ENCODE measurements at regions not wholly inside any gene's neighbourhood (a gene's known extent, or its start where the extent isn't known, plus 50 kb on each side); places are given as distances from the start of the nearest gene placed in this dataset.
A peak's percentile ranks its signal among the peaks of the same experiment; 100 is the strongest.
"Not testable (repeated sequence)": the region's sequence is repeated elsewhere in the genome, so short reads cannot be mapped to it uniquely, and the experiment has no call there.

DNA sequence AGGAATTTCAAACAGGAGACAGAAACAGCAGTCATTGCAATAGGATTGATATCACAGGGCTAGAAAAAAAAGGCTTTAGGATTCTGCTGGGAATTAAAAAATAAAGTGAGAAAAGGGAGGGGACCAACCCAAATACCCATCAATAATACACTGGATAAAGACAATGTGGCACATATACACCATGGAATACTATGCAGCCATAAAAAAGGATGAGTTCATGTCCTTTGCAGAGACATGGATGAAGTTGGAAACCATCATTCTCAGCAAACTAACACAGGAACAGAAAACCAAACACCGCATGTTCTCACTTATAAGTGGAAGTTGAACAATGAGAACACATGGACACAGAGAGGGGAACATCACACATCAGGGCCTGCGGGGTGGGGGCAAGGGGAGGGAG is 86.9 kb upstream of the ODAD2 start:
- H3K27me3 ChIP-seq (ENCODE audit: control insufficient read depth in 2 of 2, insufficient read depth in 2 of 2, low read length in 2 of 2); DNase-seq; H3K9me3 ChIP-seq (ENCODE audit: control insufficient read depth in 2 of 3, low read length in 3 of 3); H3K4me1 ChIP-seq (ENCODE audit: control insufficient read depth in 2 of 2, insufficient read depth in 2 of 2, low read length in 2 of 2); H3K4me1 Mint-ChIP-seq; ATAC-seq; H3K4me3 Mint-ChIP-seq; intact Hi-C loops (cut with micrococcal nuclease); H3K4me3 ChIP-seq (ENCODE audit: low read length); POLR2A ChIA-PET; H3K27me3 Mint-ChIP-seq; H3K27ac ChIP-seq (ENCODE audit: low read depth, low read length): not testable (repeated sequence)
- H3K27ac Mint-ChIP-seq: peak overlapping the region in 1 of 9 donors; percentile 4
- H3K36me3 ChIP-seq (ENCODE audit: control insufficient read depth in 2 of 3, insufficient read depth in 3 of 3, low read length in 3 of 3): peaks cover 0 to 52% (median 3%) of the 10 kb centered on the region in 3 experiments
- CTCF ChIA-PET: interaction anchor here (0.5 kb wide), 1 partner anchor 355 kb away, joined by 3 read pairs; no protein-coding TSS in a partner anchor
- H3K36me3 Mint-ChIP-seq: peaks cover 23 to 84% (median 62%) of the 10 kb centered on the region in 5 donors
- peaks cover 0 to 13% (median 2%) of the 10 kb centered on the region in 11 donors for H3K9me3 Mint-ChIP-seq

DNA sequence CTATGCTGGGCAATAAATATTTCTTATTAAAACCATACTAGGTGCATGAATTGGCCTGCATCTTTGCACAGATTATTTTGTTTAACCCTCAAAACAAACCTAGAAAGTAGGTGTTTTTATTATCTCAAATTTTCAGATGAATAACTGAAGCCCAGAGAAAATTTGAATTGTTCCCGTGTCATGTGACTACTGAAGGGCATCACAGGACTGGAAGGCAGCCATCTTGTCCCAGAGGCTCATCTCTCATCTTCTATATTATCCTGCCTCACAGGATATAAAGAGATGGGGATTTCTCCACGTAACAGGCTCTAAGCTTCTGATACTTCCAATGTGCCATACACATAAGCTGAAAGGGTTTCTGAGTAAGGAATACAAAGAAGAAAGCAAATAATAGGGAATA is 84.0 kb upstream of the ODAD2 start:
- intact Hi-C loops (cut with micrococcal nuclease): no loop called here
- no peak for ATAC-seq

DNA sequence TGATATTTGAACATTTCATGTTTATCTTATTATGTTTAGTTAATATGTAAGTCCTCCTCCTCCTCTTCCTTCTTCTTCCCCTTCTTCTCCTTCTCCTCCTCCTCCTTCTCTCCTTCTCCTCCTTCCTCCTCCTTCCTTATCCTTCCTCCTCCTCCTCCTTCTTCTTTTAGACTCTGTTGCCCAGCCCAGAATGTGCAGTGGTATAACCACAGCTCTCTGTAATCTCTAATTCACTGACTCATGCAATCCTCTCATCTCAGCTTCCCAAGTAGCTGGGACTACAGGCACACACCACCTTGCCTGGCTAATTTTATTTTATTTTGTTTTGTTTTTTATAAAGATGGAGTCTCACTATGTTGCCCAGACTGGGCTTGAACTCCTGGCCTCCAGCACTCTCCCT is 83.4 kb upstream of the ODAD2 start:
- H3K27ac ChIP-seq (ENCODE audit: low read depth, low read length): no peak overlapping the region
- H3K9me3 ChIP-seq (ENCODE audit: control insufficient read depth in 2 of 3, low read length in 3 of 3): no peaks in the 10 kb centered on the region
- H3K27me3 ChIP-seq (ENCODE audit: control insufficient read depth in 2 of 2, insufficient read depth in 2 of 2, low read length in 2 of 2): no peaks in the 10 kb centered on the region
- Mint-ChIP-seq H3K4me1 (peaks cover 0 to 9% (median 0%) of the 10 kb centered on the region in 7 donors), H3K9me3 (peaks cover 0 to 6% (median 0%) of the 10 kb centered on the region in 11 donors), H3K27ac (peak overlapping the region in 2 of 9 donors; percentile 43 to 76), H3K27me3 (no peaks in the 10 kb centered on the region), H3K36me3 (peaks cover 14 to 70% (median 52%) of the 10 kb centered on the region in 5 donors), H3K4me3 (no peak overlapping the region)
- no peak overlapping the region for H3K4me3 ChIP-seq (ENCODE audit: low read length)
- intact Hi-C loops (cut with micrococcal nuclease): no loop called here
- peaks cover 0 to 27% (median 0%) of the 10 kb centered on the region in 3 experiments for H3K36me3 ChIP-seq (ENCODE audit: control insufficient read depth in 2 of 3, insufficient read depth in 3 of 3, low read length in 3 of 3)
- CTCF ChIA-PET: no interaction called here
- ATAC-seq (no peak), DNase-seq (no peak)
- H3K4me1 ChIP-seq (ENCODE audit: control insufficient read depth in 2 of 2, insufficient read depth in 2 of 2, low read length in 2 of 2): no peaks in the 10 kb centered on the region
- POLR2A ChIA-PET: no interaction called here

More for the DNA sequence above, 84.0 kb upstream of the ODAD2 start:
- no peak overlapping the region for H3K4me3 ChIP-seq (ENCODE audit: low read length)
- POLR2A ChIA-PET: no interaction called here
- no peaks in the 10 kb centered on the region for H3K4me1 ChIP-seq (ENCODE audit: control insufficient read depth in 2 of 2, insufficient read depth in 2 of 2, low read length in 2 of 2)
- Mint-ChIP-seq H3K27ac (no peak overlapping the region), H3K36me3 (peaks cover 18 to 76% (median 58%) of the 10 kb centered on the region in 5 donors), H3K27me3 (no peaks in the 10 kb centered on the region), H3K4me1 (peaks cover 0 to 9% (median 0%) of the 10 kb centered on the region in 7 donors), H3K4me3 (no peak overlapping the region), H3K9me3 (peaks cover 0 to 8% (median 0%) of the 10 kb centered on the region in 11 donors)
- no peak for DNase-seq
- H3K27ac ChIP-seq (ENCODE audit: low read depth, low read length): no peak overlapping the region
- no peaks in the 10 kb centered on the region for H3K9me3 ChIP-seq (ENCODE audit: control insufficient read depth in 2 of 3, low read length in 3 of 3)
- CTCF ChIA-PET: no interaction called here
- no peaks in the 10 kb centered on the region for H3K27me3 ChIP-seq (ENCODE audit: control insufficient read depth in 2 of 2, insufficient read depth in 2 of 2, low read length in 2 of 2)
- H3K36me3 ChIP-seq (ENCODE audit: control insufficient read depth in 2 of 3, insufficient read depth in 3 of 3, low read length in 3 of 3): peaks cover 0 to 29% (median 0%) of the 10 kb centered on the region in 3 experiments

DNA sequence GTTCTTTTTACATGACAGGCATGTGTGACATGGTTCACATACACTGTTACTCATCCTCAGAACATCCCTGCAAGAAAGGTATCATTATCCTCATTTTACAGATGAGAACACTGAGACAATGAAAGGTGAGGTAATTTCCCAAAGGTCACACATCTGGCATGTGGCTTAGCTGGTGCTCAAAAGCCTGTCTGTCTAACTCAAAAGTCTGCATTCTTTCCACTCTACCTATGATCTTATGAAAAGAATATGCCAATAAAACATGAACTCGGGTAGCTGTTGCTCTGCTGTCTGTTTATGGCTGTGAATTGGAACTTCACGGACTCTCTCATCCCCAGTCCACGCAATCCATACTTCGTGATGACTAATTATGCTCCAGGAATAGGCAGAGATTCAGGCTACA is 79.0 kb upstream of the ODAD2 start:
- H3K4me3 ChIP-seq (ENCODE audit: low read length): no peak overlapping the region
- H3K4me1 Mint-ChIP-seq: no peaks in the 10 kb centered on the region
- CTCF ChIA-PET: no interaction called here
- peaks cover 0 to 3% (median 0%) of the 10 kb centered on the region in 11 donors for H3K9me3 Mint-ChIP-seq
- H3K27ac Mint-ChIP-seq: no peak overlapping the region
- H3K27me3 Mint-ChIP-seq: no peaks in the 10 kb centered on the region
- no peak for DNase-seq
- no peaks in the 10 kb centered on the region for H3K4me1 ChIP-seq (ENCODE audit: control insufficient read depth in 2 of 2, insufficient read depth in 2 of 2, low read length in 2 of 2)
- POLR2A ChIA-PET: interaction anchor here (0.5 kb wide), 1 partner anchor 14 kb away, joined by 5 read pairs; no protein-coding TSS in a partner anchor
- H3K36me3 ChIP-seq (ENCODE audit: control insufficient read depth in 2 of 3, insufficient read depth in 3 of 3, low read length in 3 of 3): peaks cover 0 to 26% (median 0%) of the 10 kb centered on the region in 3 experiments
- H3K9me3 ChIP-seq (ENCODE audit: control insufficient read depth in 2 of 3, low read length in 3 of 3): no peaks in the 10 kb centered on the region
- H3K4me3 Mint-ChIP-seq: no peak overlapping the region
- H3K36me3 Mint-ChIP-seq: peaks cover 0 to 34% (median 14%) of the 10 kb centered on the region in 5 donors
- H3K27ac ChIP-seq (ENCODE audit: low read depth, low read length): no peak overlapping the region
- intact Hi-C loops (cut with micrococcal nuclease): no loop called here
- H3K27me3 ChIP-seq (ENCODE audit: control insufficient read depth in 2 of 2, insufficient read depth in 2 of 2, low read length in 2 of 2): no peaks in the 10 kb centered on the region
- ATAC-seq: no peak

DNA sequence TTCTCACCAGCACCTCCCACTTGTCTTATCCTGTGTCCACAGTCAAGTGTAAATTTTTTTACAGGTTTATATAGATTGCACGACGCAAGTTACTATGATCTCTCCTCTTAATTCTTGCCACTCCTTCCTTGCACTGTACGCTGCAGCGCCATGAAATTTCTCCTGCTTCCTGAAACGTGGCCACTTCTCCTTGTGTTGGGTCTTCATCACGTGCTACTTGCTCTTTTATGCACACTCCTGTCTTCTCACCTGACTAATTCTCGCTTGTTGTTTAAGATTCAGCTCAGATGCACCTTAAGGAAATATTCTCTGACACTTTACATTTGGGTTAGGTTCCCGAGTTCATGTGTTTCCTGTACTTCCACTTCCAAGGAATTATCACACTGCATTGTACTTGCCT is 76.5 kb upstream of the ODAD2 start:
- ChIA-PET POLR2A (no interaction called here), CTCF (no interaction called here)
- H3K27me3 Mint-ChIP-seq: no peaks in the 10 kb centered on the region
- no peak for DNase-seq
- Histone ChIP-seq H3K4me1 (ENCODE audit: control insufficient read depth in 2 of 2, insufficient read depth in 2 of 2, low read length in 2 of 2) (no peaks in the 10 kb centered on the region), H3K4me3 (ENCODE audit: low read length) (no peak overlapping the region), H3K27ac (ENCODE audit: low read depth, low read length) (no peak overlapping the region), H3K27me3 (ENCODE audit: control insufficient read depth in 2 of 2, insufficient read depth in 2 of 2, low read length in 2 of 2) (no peaks in the 10 kb centered on the region), H3K36me3 (ENCODE audit: control insufficient read depth in 2 of 3, insufficient read depth in 3 of 3, low read length in 3 of 3) (peaks cover 0 to 37% (median 0%) of the 10 kb centered on the region in 3 experiments), H3K9me3 (ENCODE audit: control insufficient read depth in 2 of 3, low read length in 3 of 3) (no peaks in the 10 kb centered on the region)
- no peaks in the 10 kb centered on the region for H3K4me1 Mint-ChIP-seq
- intact Hi-C loops (cut with micrococcal nuclease): no loop called here
- H3K27ac Mint-ChIP-seq: no peak overlapping the region
- peaks cover 0 to 3% (median 0%) of the 10 kb centered on the region in 11 donors for H3K9me3 Mint-ChIP-seq
- H3K4me3 Mint-ChIP-seq: no peak overlapping the region
- no peak for ATAC-seq
- H3K36me3 Mint-ChIP-seq: peaks cover 4 to 29% (median 22%) of the 10 kb centered on the region in 5 donors

DNA sequence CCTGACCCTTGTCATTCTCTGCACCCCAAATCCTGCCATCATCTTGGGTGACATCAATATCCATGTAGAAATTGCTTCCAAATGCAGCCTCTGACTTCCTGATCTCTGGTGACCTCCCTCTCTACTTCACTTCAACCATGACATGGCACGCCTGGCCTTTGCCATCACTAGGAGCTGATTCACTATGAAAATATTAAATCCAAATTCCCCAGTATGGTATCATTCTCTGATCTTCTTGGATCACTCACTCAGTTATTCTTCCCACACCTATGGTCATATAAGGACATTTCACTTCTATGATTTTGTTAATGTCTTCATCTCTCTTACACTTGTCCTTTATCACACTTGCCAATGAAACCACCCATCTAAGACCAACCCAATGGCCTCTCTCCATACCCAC is 73.7 kb upstream of the ODAD2 start:
- no peak for DNase-seq
- Histone ChIP-seq H3K9me3 (ENCODE audit: control insufficient read depth in 2 of 3, low read length in 3 of 3) (no peaks in the 10 kb centered on the region), H3K27me3 (ENCODE audit: control insufficient read depth in 2 of 2, insufficient read depth in 2 of 2, low read length in 2 of 2) (no peaks in the 10 kb centered on the region), H3K27ac (ENCODE audit: low read depth, low read length) (no peak overlapping the region), H3K4me3 (ENCODE audit: low read length) (no peak overlapping the region), H3K4me1 (ENCODE audit: control insufficient read depth in 2 of 2, insufficient read depth in 2 of 2, low read length in 2 of 2) (no peaks in the 10 kb centered on the region), H3K36me3 (ENCODE audit: control insufficient read depth in 2 of 3, insufficient read depth in 3 of 3, low read length in 3 of 3) (peaks cover 0 to 37% (median under 1%) of the 10 kb centered on the region in 3 experiments)
- Mint-ChIP-seq H3K36me3 (peaks cover 7 to 33% (median 22%) of the 10 kb centered on the region in 5 donors), H3K4me1 (no peaks in the 10 kb centered on the region), H3K27ac (no peak overlapping the region), H3K4me3 (no peak overlapping the region), H3K27me3 (no peaks in the 10 kb centered on the region), H3K9me3 (peaks cover 0 to 6% (median 0%) of the 10 kb centered on the region in 11 donors)
- CTCF ChIA-PET: no interaction called here
- POLR2A ChIA-PET: no interaction called here
- ATAC-seq: no peak
- intact Hi-C loops (cut with micrococcal nuclease): no loop called here

DNA sequence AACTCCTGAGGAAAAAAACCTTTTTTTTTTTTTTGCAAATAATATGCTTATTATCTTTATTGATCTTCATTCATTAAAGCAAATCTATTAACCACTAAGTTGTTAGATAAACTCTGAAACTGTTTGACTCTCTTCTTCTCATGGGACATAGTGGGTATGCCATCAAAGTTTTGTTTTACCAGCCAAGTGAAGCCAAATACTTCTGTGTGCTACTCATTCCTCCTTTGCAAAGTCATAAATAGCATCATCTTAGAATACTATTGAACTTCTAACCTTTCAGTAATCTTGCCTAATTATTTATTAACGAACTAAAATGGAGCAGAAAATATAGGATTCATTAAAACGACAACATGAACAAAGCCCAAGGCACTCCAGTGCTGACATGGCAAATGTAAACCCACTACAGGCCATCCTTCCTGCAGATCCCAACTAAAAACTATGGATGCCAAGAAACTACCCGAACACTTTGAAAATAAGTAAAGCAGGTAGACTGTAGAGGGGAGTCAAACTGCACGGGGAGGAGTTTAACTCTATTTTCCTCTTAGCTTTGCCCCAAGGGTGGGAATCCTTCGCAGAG is 61.2 kb upstream of the ODAD2 start:
- H3K36me3 ChIP-seq (ENCODE audit: control insufficient read depth in 2 of 3, insufficient read depth in 3 of 3, low read length in 3 of 3): peaks cover 0 to 34% (median 5%) of the 10 kb centered on the region in 3 experiments
- DNase-seq: no peak
- H3K36me3 Mint-ChIP-seq: peaks cover 8 to 75% (median 48%) of the 10 kb centered on the region in 5 donors
- no peaks in the 10 kb centered on the region for H3K9me3 ChIP-seq (ENCODE audit: control insufficient read depth in 2 of 3, low read length in 3 of 3)
- H3K4me3 ChIP-seq (ENCODE audit: low read length): no peak overlapping the region
- H3K27me3 Mint-ChIP-seq: no peaks in the 10 kb centered on the region
- peak overlapping the region in 1 of 9 donors; percentile 37 for H3K27ac Mint-ChIP-seq
- H3K9me3 Mint-ChIP-seq: peaks cover 0 to 4% (median 0%) of the 10 kb centered on the region in 11 donors
- no peak overlapping the region for H3K27ac ChIP-seq (ENCODE audit: low read depth, low read length)
- no peak for ATAC-seq
- H3K4me1 Mint-ChIP-seq: peaks cover 0 to 6% (median 0%) of the 10 kb centered on the region in 7 donors
- H3K4me3 Mint-ChIP-seq: no peak overlapping the region
- CTCF ChIA-PET: no interaction called here
- intact Hi-C loops (cut with micrococcal nuclease): no loop called here
- POLR2A ChIA-PET: interaction anchor here (0.7 kb wide), 2 partner anchors 87 to 620 kb away, joined by 3 to 5 read pairs; no protein-coding TSS in a partner anchor
- H3K27me3 ChIP-seq (ENCODE audit: control insufficient read depth in 2 of 2, insufficient read depth in 2 of 2, low read length in 2 of 2): no peaks in the 10 kb centered on the region
- no peaks in the 10 kb centered on the region for H3K4me1 ChIP-seq (ENCODE audit: control insufficient read depth in 2 of 2, insufficient read depth in 2 of 2, low read length in 2 of 2)
